H1 (cell line): ENCODE measurements at regions not wholly inside any gene's neighbourhood (a gene's known extent, or its start where the extent isn't known, plus 50 kb on each side); places are given as distances from the start of the nearest gene placed in this dataset.

ENCODE experiments used
- CTCF ChIA-PET: fragments of 300-600 bp; sonication (Branson Sonifier 250); formaldehyde crosslinking; loops from one replicate; lab custom pipeline; 2021; ENCODE audit not compliant: partially characterized antibody; lab: Charles Lee
- POLR2A ChIA-PET: fragments of 300-600 bp; sonication (Branson Sonifier 250); formaldehyde crosslinking; loops from one replicate; lab custom pipeline; 2021; ENCODE audit warnings: inconsistent platforms; ENCODE audit not compliant: partially characterized antibody; lab: Charles Lee
- DNase-seq, 2 experiments: peaks; one replicate each; pipeline versions ENCODE4 v3.0.0 to v3.0.0-alpha.2; 2010 to 2022; ENCODE audit warnings: low spot score in 2 of 2, low read depth in 1 of 2, mixed read lengths in 1 of 2
- FAIRE-seq: peaks from 2 replicates; lab custom pipeline; 2011; peaks lifted over from hg19 to GRCh38; lab: Jason Lieb, UNC
- H2AFZ ChIP-seq: 2 replicates; pipeline ENCODE4 v1.8.1; 2012; ENCODE audit warnings: low read length, inconsistent platforms
- H2AK5ac ChIP-seq: 2 replicates; pipeline ENCODE4 v1.6.1; 2013; ENCODE audit warnings: low read depth, low read length
- H2BK120ac ChIP-seq: replicated peaks from 2 replicates; pipeline ENCODE3; 2013; ENCODE audit warnings: low read depth, low read length, inconsistent platforms
- H2BK12ac ChIP-seq: 2 replicates; pipeline ENCODE4 v1.6.1; 2013; ENCODE audit warnings: low read depth, low read length
- H2BK15ac ChIP-seq: 2 replicates; pipeline ENCODE4 v1.6.1; 2013; ENCODE audit warnings: low read length
- H2BK20ac ChIP-seq: 2 replicates; pipeline ENCODE4 v1.6.1; 2013; ENCODE audit warnings: low read length
- H2BK5ac ChIP-seq: 2 replicates; pipeline ENCODE4 v1.6.1; 2013; ENCODE audit warnings: low read depth, low read length
- H3K14ac ChIP-seq: 2 replicates; pipeline ENCODE4 v1.6.1; 2013; ENCODE audit warnings: inconsistent platforms; ENCODE audit not compliant: insufficient read length
- H3K18ac ChIP-seq: 2 replicates; pipeline ENCODE4 v1.6.1; 2013; ENCODE audit warnings: low read length; ENCODE audit errors: extremely low read depth
- H3K23ac ChIP-seq: 2 replicates; pipeline ENCODE4 v1.6.1; 2013; ENCODE audit warnings: inconsistent platforms; ENCODE audit not compliant: insufficient read length
- H3K23me2 ChIP-seq: 2 replicates; pipeline ENCODE4 v1.6.1; 2013; ENCODE audit warnings: low read depth, low read length
- H3K27ac ChIP-seq: 2 replicates; pipeline ENCODE4 v1.6.1; 2011; ENCODE audit warnings: low read depth, low read length, inconsistent platforms
- H3K27me3 ChIP-seq, 4 experiments: replicated peaks in 1 of 4; 1 replicate in 1 of 4; 2 replicates in 3 of 4; pipeline versions ENCODE4 v1.6.1 to v1.8.1; 2011 to 2013; ENCODE audit warnings: low read length in 3 of 4, mild to moderate bottlenecking in 3 of 4, inconsistent platforms in 2 of 4, mixed read lengths in 2 of 4, moderate library complexity in 1 of 4; ENCODE audit not compliant: control insufficient read depth in 3 of 4, insufficient read depth in 3 of 4; ENCODE audit errors: extremely low read depth in 1 of 4
- H3K36me3 ChIP-seq, 4 experiments: 2 replicates each; pipeline versions ENCODE4 v1.6.1 to v1.8.1; 2011 to 2013; ENCODE audit warnings: mild to moderate bottlenecking in 4 of 4, low read length in 3 of 4, moderate library complexity in 2 of 4, control low read depth in 1 of 4, inconsistent platforms in 1 of 4; ENCODE audit not compliant: insufficient read depth in 4 of 4, control insufficient read depth in 2 of 4
- H3K4ac ChIP-seq: replicated peaks from 2 replicates; pipeline ENCODE3; 2013; ENCODE audit warnings: low read length, low read depth, mixed read lengths, inconsistent platforms; ENCODE audit not compliant: insufficient read length
- H3K4me1 ChIP-seq, 4 experiments: replicated peaks in 1 of 4; 1 replicate in 1 of 4; 2 replicates in 3 of 4; pipeline versions ENCODE4 v1.6.1 to v1.8.1; 2011 to 2013; ENCODE audit warnings: low read length in 3 of 4, inconsistent platforms in 2 of 4, mixed read lengths in 1 of 4; ENCODE audit not compliant: insufficient read depth in 4 of 4, control insufficient read depth in 3 of 4
- H3K4me2 ChIP-seq, 2 experiments: 2 replicates each; pipeline versions ENCODE4 v1.6.1 to v1.8.1; 2011 to 2013; ENCODE audit warnings: low read depth in 2 of 2, low read length in 2 of 2, control low read depth in 1 of 2, inconsistent platforms in 1 of 2, mild to moderate bottlenecking in 1 of 2; ENCODE audit not compliant: insufficient read depth in 1 of 2
- H3K4me3 ChIP-seq, 4 experiments: fragments of 200-600, 300-600 bp in 1 of 4; sonication (generic), shearing (Covaris generic), sonication (Bioruptor Twin) in 1 of 4; 2 replicates each; pipeline versions ENCODE4 v1.5.1 to v1.8.1; 2011 to 2016; ENCODE audit warnings: low read length in 4 of 4, low read depth in 3 of 4, control low read depth in 2 of 4, inconsistent platforms in 2 of 4, mild to moderate bottlenecking in 2 of 4, mixed read lengths in 1 of 4, moderate library complexity in 1 of 4; ENCODE audit not compliant: insufficient read depth in 2 of 4; ENCODE audit errors: extremely low read depth in 1 of 4
- H3K56ac ChIP-seq: replicated peaks from 2 replicates; pipeline ENCODE3; 2013; ENCODE audit warnings: low read depth, mild to moderate bottlenecking, mixed read lengths, low read length, inconsistent platforms; ENCODE audit not compliant: insufficient read length
- H3K79me1 ChIP-seq: 2 replicates; pipeline ENCODE4 v1.6.1; 2013; ENCODE audit warnings: low read depth, low read length, control low read depth
- H3K79me2 ChIP-seq, 2 experiments: 2 replicates each; pipeline versions ENCODE4 v1.6.1 to v1.8.1; 2012 to 2013; ENCODE audit warnings: low read length in 2 of 2, mild to moderate bottlenecking in 2 of 2, inconsistent platforms in 1 of 2; ENCODE audit not compliant: insufficient read depth in 2 of 2, control insufficient read depth in 1 of 2
- H3K9ac ChIP-seq, 4 experiments: replicated peaks in 1 of 4; 1 replicate in 1 of 4; 2 replicates in 3 of 4; pipeline versions ENCODE4 v1.6.1 to v1.8.1; 2011 to 2013; ENCODE audit warnings: low read depth in 3 of 4, low read length in 3 of 4, control low read depth in 2 of 4, mild to moderate bottlenecking in 2 of 4, moderate library complexity in 2 of 4, inconsistent platforms in 1 of 4; ENCODE audit errors: extremely low read depth in 1 of 4
- H3K9me3 ChIP-seq, 2 experiments: 2 replicates each; pipeline versions ENCODE4 v1.6.1 to v1.8.1; 2012 to 2013; ENCODE audit warnings: mild to moderate bottlenecking in 2 of 2, moderate library complexity in 2 of 2, control low read depth in 1 of 2, inconsistent platforms in 1 of 2, low read depth in 1 of 2, low read length in 1 of 2, mixed read lengths in 1 of 2; ENCODE audit not compliant: insufficient read depth in 2 of 2
- H4K20me1 ChIP-seq, 2 experiments: replicated peaks in 1 of 2; 2 replicates each; pipeline versions ENCODE3 to v1.8.1; 2011 to 2013; ENCODE audit warnings: inconsistent platforms in 2 of 2, low read length in 2 of 2, mild to moderate bottlenecking in 1 of 2; ENCODE audit not compliant: insufficient read depth in 2 of 2, control insufficient read depth in 1 of 2
- H4K5ac ChIP-seq: 2 replicates; pipeline ENCODE4 v1.6.1; 2013; ENCODE audit warnings: low read length, low read depth, mixed read lengths, inconsistent platforms; ENCODE audit not compliant: insufficient read length
- H4K8ac ChIP-seq: 2 replicates; pipeline ENCODE4 v1.8.0; 2013; ENCODE audit warnings: mild to moderate bottlenecking, moderate library complexity, low read length, inconsistent platforms; ENCODE audit not compliant: insufficient read depth; ENCODE audit errors: extremely low read depth
- H4K91ac ChIP-seq: replicated peaks from 2 replicates; pipeline ENCODE3; 2013; ENCODE audit warnings: low read length, mixed read lengths, inconsistent platforms; ENCODE audit not compliant: insufficient read length
- CREB1 ChIP-seq: IDR thresholded peaks from 2 replicates; pipeline ENCODE4 v1.6.1; 2012; ENCODE audit warnings: inconsistent platforms
- GTF2F1 ChIP-seq: IDR thresholded peaks from 2 replicates; pipeline ENCODE4 v1.6.1; 2012; ENCODE audit warnings: low read depth, low read length, improper control_type of control experiment, borderline replicate concordance
- KDM1A ChIP-seq: fragments of 200-600, 300-600 bp; sonication (generic); IDR thresholded peaks from 2 replicates; pipeline ENCODE4 v1.7.1; 2016; ENCODE audit warnings: mild to moderate bottlenecking, low read length, borderline replicate concordance
- NRF1 ChIP-seq: IDR thresholded peaks from 2 replicates; pipeline ENCODE4 v1.6.1; 2011; ENCODE audit warnings: mild to moderate bottlenecking, low read depth, low read length, improper control_type of control experiment
- SIN3A ChIP-seq, 2 experiments: IDR thresholded peaks in 1 of 2; conservative IDR thresholded peaks in 1 of 2; 2 replicates each; pipeline ENCODE4 v1.6.1; 2011 to 2012; ENCODE audit warnings: low read length in 2 of 2, improper control_type of control experiment in 1 of 2, low read depth in 1 of 2, mild to moderate bottlenecking in 1 of 2
- SIRT6 ChIP-seq: IDR thresholded peaks from one replicate; pipeline ENCODE4 v1.7.1; 2012; ENCODE audit warnings: low read length, inconsistent platforms
- SP4 ChIP-seq: IDR thresholded peaks from 2 replicates; pipeline ENCODE4 v1.6.1; 2012; ENCODE audit warnings: low read length, inconsistent platforms
- TEAD4 ChIP-seq: IDR thresholded peaks from 2 replicates; pipeline ENCODE4 v1.6.1; 2012; ENCODE audit warnings: low read depth, low read length, inconsistent platforms, mixed read lengths
- WGBS, 2 experiments: shearing (Covaris generic) in 1 of 2; methylation state at CpG; one replicate each; pipeline versions ENCODE4 v1.1.6 to v1.1.7; 2013 to 2015; ENCODE audit warnings: low lambda C conversion rate in 2 of 2, mixed read lengths in 2 of 2, inconsistent platforms in 1 of 2, low coverage in 1 of 2, missing lambda C conversion rate in 1 of 2; ENCODE audit not compliant: insufficient replicate concordance in 2 of 2, insufficient coverage in 1 of 2, insufficient read length in 1 of 2; ENCODE audit errors: extremely low coverage in 1 of 2, missing lambda C conversion rate in 1 of 2; 5-methylcytosine and 5-hydroxymethylcytosine counted together

DNA sequence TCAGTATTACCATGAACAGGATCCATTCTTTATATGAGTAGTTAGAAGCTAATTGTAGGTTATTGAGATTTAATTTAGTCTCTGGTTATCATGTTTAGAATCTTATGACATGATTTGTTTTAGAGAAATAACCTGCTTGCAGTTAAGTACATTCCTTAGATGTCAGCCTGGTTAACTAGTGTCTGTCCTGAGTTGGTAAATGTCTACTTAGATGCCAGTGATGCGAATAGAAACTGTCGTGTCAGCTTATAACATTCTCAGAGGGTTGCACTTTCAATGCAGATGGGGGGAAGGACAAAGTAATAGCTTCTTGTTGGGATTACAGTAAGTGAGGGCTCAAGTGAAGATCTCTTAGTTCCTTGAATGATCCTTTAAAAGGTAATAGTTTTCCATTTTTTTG is 227.8 kb upstream of the SPRY1 start:
- H4K8ac ChIP-seq: no peak overlapping the region
- no peaks in the 10 kb centered on the region for H3K36me3 ChIP-seq
- WGBS, 2 experiments: 97% methylated on average over 2 of the region's 2 CpGs; no CpG with 5 or more reads in 1 of the 2 experiments
- CTCF ChIA-PET: interaction anchor here (1.0 to 1.2 kb wide), 4 partner anchors 13 to 24 kb away, joined by 3 read pairs; no protein-coding TSS in a partner anchor
- FAIRE-seq: no peak
- H3K18ac ChIP-seq: no peak overlapping the region
- no peaks in the 10 kb centered on the region for H4K20me1 ChIP-seq
- no peak overlapping the region for H3K9ac ChIP-seq
- H2AK5ac ChIP-seq: no peak overlapping the region
- no peaks in the 10 kb centered on the region for H3K79me1 ChIP-seq
- H2BK12ac ChIP-seq: no peak overlapping the region
- H3K4me2 ChIP-seq: no peak overlapping the region
- H3K4me1 ChIP-seq: no peaks in the 10 kb centered on the region
- no peak overlapping the region for H3K4me3 ChIP-seq
- H3K27me3 ChIP-seq: no peaks in the 10 kb centered on the region
- H4K5ac ChIP-seq: no peak overlapping the region
- H3K79me2 ChIP-seq: no peaks in the 10 kb centered on the region
- POLR2A ChIA-PET: no interaction called here
- H3K9me3 ChIP-seq: no peaks in the 10 kb centered on the region
- H3K23me2 ChIP-seq: no peaks in the 10 kb centered on the region
- H3K27ac ChIP-seq: no peak overlapping the region
- no peak overlapping the region for H3K23ac ChIP-seq
- no peak overlapping the region for H3K4ac ChIP-seq
- H3K14ac ChIP-seq: no peak overlapping the region
- H2BK120ac ChIP-seq: no peak overlapping the region
- TF ChIP-seq NRF1: no peak
- no peak for TF ChIP-seq SP4
- no peak for TF ChIP-seq KDM1A
- no peak for TF ChIP-seq CREB1
- TF ChIP-seq TEAD4: no peak
- no peak for TF ChIP-seq SIN3A (conservative IDR thresholded peaks at IDR 0.05 in 1 of 2, IDR thresholded peaks at IDR 0.05 in 1 of 2; ENCODE audit: low read depth in 1 of 2, low read length in 2 of 2)
- TF ChIP-seq SIRT6: no peak
- no peak for TF ChIP-seq GTF2F1
- no peak overlapping the region for H2BK5ac ChIP-seq
- H2BK20ac ChIP-seq: no peak overlapping the region
- no peak for DNase-seq
- H4K91ac ChIP-seq: no peak overlapping the region
- no peak overlapping the region for H2BK15ac ChIP-seq
- no peak overlapping the region for H2AFZ ChIP-seq
- H3K56ac ChIP-seq: no peak overlapping the region
